Superior temporal gyrus (tissue), 1 donor: ENCODE measurements at regions not wholly inside any gene's neighbourhood (a gene's known extent, or its start where the extent isn't known, plus 50 kb on each side); places are given as distances from the start of the nearest gene placed in this dataset.
"Not testable (repeated sequence)": the region's sequence is repeated elsewhere in the genome, so short reads cannot be mapped to it uniquely, and the experiment has no call there.

Source experiments
- DNase-seq: peaks from one replicate; pipeline ENCODE4 v3.0.0-alpha.2; 2016; ENCODE audit errors: extremely low spot score

- DNase-seq = no peak
Observed at GRCh38 chr3:137820366-137820765, 56.3 kb downstream of the SOX14 start.

GRCh38 chr3:137835096-137835495 is 71.0 kb downstream of the SOX14 start:
- no peak for DNase-seq

GRCh38 chr3:137845194-137845593 is 81.1 kb downstream of the SOX14 start:
- no peak for DNase-seq

GRCh38 chr3:137845666-137846065 is 81.6 kb downstream of the SOX14 start:
- DNase-seq = no peak

- DNase-seq = no peak
Observed at GRCh38 chr3:137852391-137852830, 88.3 kb downstream of the SOX14 start.

GRCh38 chr3:137854533-137855261 is 90.6 kb downstream of the SOX14 start:
- DNase-seq = no peak

GRCh38 chr3:137866001-137866400 is 101.9 kb downstream of the SOX14 start:
- no peak for DNase-seq

GRCh38 chr3:137866933-137867332 is 102.8 kb downstream of the SOX14 start:
- DNase-seq = no peak

- no peak for DNase-seq
Observed at GRCh38 chr3:137867611-137868010, 103.5 kb downstream of the SOX14 start.

- DNase-seq = no peak
Observed at GRCh38 chr3:137869022-137869421, 104.9 kb downstream of the SOX14 start.

- DNase-seq = not testable (repeated sequence)
Observed at GRCh38 chr3:137872589-137872988, 108.5 kb downstream of the SOX14 start.

GRCh38 chr3:137896842-137897241 is 113.1 kb upstream of the CLDN18 start:
- DNase-seq = not testable (repeated sequence)

GRCh38 chr3:137906985-137907649 is 102.8 kb upstream of the CLDN18 start:
- no peak for DNase-seq

GRCh38 chr3:137924628-137925027 is 85.3 kb upstream of the CLDN18 start:
- DNase-seq = no peak

GRCh38 chr3:137925080-137925479 is 84.9 kb upstream of the CLDN18 start:
- DNase-seq = no peak

- DNase-seq = no peak
Observed at GRCh38 chr3:137926991-137927390, 83.0 kb upstream of the CLDN18 start.

- DNase-seq = no peak
Observed at GRCh38 chr3:137930976-137931375, 79.0 kb upstream of the CLDN18 start.

GRCh38 chr3:137938876-137939275 is 71.1 kb upstream of the CLDN18 start:
- DNase-seq = no peak

- DNase-seq = no peak
Observed at GRCh38 chr3:137944593-137944992, 65.4 kb upstream of the CLDN18 start.

GRCh38 chr3:137946356-137946973 is 63.5 kb upstream of the CLDN18 start:
- peak; percentile 83 for DNase-seq

- DNase-seq = no peak
Observed at GRCh38 chr3:137947117-137947516, 62.8 kb upstream of the CLDN18 start.

GRCh38 chr3:137948400-137949072 is 61.4 kb upstream of the CLDN18 start:
- no peak for DNase-seq
